ENCODE measurements at regions not wholly inside any gene's neighbourhood (a gene's known extent, or its start where the extent isn't known, plus 50 kb on each side); places are given as distances from the start of the nearest gene placed in this dataset.
"Not testable (repeated sequence)": the region's sequence is repeated elsewhere in the genome, so short reads cannot be mapped to it uniquely, and the experiment has no call there.

DNA sequence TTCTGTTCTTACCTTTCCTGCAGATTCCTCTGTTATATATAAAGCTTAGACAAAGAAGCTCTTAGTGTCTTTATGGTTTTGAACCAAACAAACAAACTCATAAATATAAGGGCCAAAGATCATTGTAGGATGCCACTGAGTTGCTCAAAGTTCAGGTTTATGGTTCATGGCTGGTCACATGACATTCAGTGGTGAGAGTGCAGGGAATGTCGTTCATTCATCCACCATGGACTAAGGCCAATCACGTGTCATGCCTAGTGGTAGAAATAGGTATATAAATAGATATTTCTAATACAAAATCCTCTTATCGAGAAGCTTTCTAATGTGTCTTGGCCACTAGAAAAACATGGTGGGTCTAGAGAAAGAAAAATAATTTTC lies 119.4 kb downstream of the GATA3 start:
- DNase-seq: no peak

GRCh38 chr10:8174762-8175161 lies 120.3 kb downstream of the GATA3 start:
- DNase-seq: no peak

- not testable (repeated sequence) for DNase-seq
Measured at GRCh38 chr10:8177526-8177925, 123.0 kb downstream of the GATA3 start.

GRCh38 chr10:8179773-8180172 lies 125.3 kb downstream of the GATA3 start:
- not testable (repeated sequence) for DNase-seq

DNA sequence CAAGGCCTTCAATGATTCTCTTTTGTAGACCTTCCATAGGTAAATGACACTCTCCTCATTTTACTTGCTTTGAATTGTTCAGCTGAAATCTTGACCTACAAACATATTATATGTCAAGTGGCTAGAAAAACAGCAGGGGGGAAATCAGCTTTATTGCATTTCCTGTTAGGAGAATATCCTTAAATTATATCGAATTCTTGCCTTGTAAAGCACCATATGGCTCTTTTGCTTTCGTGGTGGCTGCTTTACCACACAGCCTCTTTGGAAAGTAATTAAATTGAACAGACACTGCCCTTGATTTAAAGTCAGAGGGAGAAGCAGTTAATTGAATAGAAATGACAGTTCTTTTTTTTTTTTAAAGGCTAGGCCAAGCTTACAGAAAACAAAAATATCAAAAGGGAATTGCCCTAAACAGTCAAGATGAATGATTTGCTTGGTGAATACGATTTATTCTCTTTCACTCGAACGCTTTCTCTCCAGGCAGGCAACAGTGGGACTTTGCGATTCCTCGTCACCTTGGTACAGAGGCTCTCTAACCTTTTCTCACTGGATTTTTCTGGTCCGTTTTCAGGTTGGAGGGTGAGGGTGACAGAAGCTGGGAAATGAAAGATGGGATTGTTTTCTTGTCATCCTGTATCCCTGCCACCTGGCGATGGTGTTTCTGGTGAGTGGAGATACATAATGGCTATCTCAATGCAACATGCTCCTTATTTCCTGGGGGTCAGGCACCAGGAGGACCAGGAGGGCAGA lies 126.0 kb downstream of the GATA3 start:
- no peak for DNase-seq

GRCh38 chr10:8181496-8182157 lies 127.1 kb downstream of the GATA3 start:
- DNase-seq: no peak

- DNase-seq: no peak
Measured at GRCh38 chr10:8182806-8183205, 128.3 kb downstream of the GATA3 start.

- DNase-seq: no peak
Measured at GRCh38 chr10:8183241-8183704, 128.8 kb downstream of the GATA3 start.

- DNase-seq: no peak
Measured at GRCh38 chr10:8187171-8187666, 132.7 kb downstream of the GATA3 start.

GRCh38 chr10:8189458-8189857 lies 135.0 kb downstream of the GATA3 start:
- DNase-seq: no peak

- DNase-seq: no peak
Measured at GRCh38 chr10:8192301-8192700, 137.8 kb downstream of the GATA3 start.

DNA sequence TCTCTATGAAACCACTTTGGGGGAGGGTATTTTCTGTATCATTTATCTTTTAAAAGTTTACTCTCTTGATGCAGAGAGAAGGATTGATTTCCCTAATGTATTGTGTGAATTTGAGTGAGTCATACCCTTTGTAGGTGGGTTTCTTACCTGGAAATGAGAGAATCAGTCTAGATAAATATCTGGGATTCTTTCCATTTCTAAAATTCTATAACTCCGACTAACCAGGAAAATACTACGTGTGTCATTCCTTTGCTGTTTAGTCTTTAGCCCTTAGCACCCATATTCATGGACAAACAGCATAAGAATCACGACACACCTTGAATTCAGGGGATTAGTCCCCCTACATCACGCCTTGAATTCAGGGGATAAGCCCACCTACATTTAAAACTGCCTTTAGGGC lies 139.1 kb downstream of the GATA3 start:
- no peak for DNase-seq

DNA sequence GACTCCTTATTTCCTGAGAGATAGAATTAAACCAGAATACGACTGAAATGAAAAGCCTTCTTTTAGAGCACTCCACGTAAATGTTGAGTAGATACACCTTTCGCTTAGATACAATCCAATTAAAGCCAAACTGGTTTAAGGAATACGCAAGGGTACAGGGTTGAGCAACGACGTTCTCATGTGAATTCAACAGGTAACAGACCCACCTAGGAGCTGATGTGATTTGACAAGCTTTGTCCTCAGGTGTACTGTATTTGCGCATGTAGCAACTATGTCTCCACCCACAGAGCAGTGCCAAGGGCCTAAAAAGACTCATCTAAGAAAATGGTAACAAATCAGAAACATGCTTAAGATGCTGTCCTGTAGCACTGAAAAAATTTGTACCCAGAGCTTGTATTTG lies 139.6 kb downstream of the GATA3 start:
- DNase-seq: no peak

GRCh38 chr10:8206882-8207281 lies 152.4 kb downstream of the GATA3 start:
- no peak for DNase-seq

DNA sequence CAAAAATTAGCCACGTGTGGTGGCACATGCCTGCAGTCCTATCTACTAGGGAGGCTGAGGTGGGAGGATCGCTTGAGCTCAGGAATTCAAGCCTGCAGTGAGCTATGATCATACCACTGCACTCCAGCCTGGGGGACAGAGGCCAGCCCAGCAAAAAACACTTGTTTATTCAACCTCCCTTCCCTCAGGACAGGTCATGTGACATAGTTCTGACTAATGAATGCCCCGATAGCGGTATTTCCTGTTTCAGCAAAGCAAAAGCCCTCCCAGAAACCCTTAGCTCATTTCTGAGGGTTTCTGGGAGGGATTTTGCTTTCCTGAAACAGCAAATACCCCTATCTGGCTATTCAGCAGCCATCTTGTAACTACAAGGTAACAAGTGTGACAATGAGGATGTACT lies 157.1 kb downstream of the GATA3 start:
- no peak for DNase-seq

DNA sequence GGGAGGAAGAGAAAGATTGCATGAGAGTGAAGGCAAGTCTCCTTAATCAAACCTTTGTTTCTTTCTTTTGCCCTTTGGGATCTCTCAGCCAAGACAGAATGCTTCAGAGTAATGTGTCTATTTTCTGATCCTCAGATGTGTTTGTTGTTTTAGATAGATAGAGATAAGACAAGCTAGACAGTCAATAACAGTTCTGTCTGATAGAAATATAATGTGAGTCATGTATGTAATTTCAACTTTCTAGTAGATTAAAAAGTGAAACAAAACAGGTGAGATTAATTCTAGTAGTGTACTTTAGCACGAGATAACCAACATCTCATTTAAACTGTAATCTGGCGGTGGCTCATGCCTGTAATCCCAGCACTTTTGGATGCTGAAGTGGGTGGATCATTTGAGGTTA lies 159.2 kb downstream of the GATA3 start:
- DNase-seq: no peak

DNA sequence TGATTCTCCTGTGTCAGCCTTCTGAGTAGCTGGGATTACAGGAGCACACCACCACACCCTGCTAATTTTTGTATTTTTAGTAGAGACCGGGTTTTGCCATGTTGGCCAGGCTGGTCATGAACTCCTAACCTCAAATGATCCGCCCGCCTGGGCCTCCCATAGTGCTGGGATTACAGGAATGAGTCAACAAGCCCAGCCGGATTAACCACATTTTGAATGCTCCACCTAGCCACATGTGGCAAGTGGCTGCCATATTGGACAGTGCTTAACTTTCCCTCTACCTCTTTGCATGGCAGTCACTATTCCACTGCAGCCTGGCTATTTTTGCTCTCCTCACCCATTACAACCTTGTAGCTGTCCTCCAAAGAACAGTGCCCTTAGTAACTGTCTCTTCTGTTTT lies 160.1 kb downstream of the GATA3 start:
- DNase-seq: no peak

- no peak for DNase-seq
Measured at GRCh38 chr10:8216893-8217292, 162.4 kb downstream of the GATA3 start.

GRCh38 chr10:8221451-8221850 lies 167.0 kb downstream of the GATA3 start:
- no peak for DNase-seq

DNA sequence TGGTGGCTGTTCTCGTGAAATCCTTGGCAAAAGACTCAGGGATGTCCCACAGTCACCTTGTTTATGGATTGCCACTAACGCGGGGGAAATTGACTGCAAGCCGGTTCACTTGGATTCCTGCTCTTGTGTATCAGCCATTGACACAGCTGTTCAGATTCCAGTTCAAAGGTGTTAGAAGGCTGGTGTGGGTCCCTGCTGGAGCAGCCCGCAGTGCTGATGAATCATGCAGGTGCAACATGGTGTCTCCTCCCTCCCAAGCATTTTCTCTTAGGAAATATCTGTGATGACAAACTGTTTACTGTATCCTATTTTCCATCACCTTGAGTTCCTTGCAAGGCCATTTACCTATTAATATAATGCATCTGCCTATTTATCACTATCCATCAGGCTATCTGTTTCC lies 170.1 kb downstream of the GATA3 start:
- no peak for DNase-seq

- DNase-seq: no peak
Measured at GRCh38 chr10:8225187-8225586, 170.7 kb downstream of the GATA3 start.

- no peak for DNase-seq
Measured at GRCh38 chr10:8227246-8227645, 172.8 kb downstream of the GATA3 start.

GRCh38 chr10:8229153-8229552 lies 174.7 kb downstream of the GATA3 start:
- no peak for DNase-seq

DNA sequence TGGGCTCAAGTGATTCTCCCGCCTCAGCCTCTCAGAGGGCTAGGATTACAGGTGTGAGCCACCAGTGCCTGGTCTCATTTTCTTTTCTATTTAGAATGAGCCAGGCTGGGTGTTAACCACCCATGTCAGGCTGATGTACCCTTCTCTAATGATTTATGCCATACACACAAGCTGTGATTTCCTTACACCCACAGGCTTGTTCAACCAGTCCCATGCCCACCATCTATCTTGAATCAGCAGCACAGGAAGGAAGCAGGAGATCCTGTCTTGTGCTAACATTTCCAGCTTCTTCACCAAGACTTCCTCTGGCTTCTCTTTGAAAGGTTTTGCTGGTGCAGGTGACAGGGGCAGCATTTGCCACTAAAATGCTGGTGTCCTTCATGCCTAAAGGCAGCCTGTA lies 176.4 kb downstream of the GATA3 start:
- DNase-seq: no peak

GRCh38 chr10:8233049-8233448 lies 178.6 kb downstream of the GATA3 start:
- DNase-seq: no peak
